Endodermal cell (in vitro differentiated cells): ENCODE measurements at regions not wholly inside any gene's neighbourhood (a gene's known extent, or its start where the extent isn't known, plus 50 kb on each side); places are given as distances from the start of the nearest gene placed in this dataset.

ENCODE experiments used
- DNase-seq: peaks from one replicate; pipeline ENCODE4 v3.0.0-alpha.2; 2017
- H3K27ac ChIP-seq: 2 replicates; pipeline ENCODE4 v1.5.1; 2013; ENCODE audit warnings: mild to moderate bottlenecking, low read depth, low read length, moderate library complexity
- H3K27me3 ChIP-seq: 2 replicates; pipeline ENCODE4 v1.6.1; 2013; ENCODE audit warnings: mild to moderate bottlenecking, low read length, moderate library complexity; ENCODE audit not compliant: insufficient read depth, control insufficient read depth, poor library complexity, severe bottlenecking
- H3K36me3 ChIP-seq: 2 replicates; pipeline ENCODE4 v1.7.0; 2013; ENCODE audit warnings: mild to moderate bottlenecking, low read length, moderate library complexity; ENCODE audit not compliant: control insufficient read depth, insufficient read depth
- H3K4me1 ChIP-seq: one replicate; pipeline ENCODE4 v1.7.0; 2013; ENCODE audit warnings: low read length; ENCODE audit not compliant: control insufficient read depth, insufficient read depth
- H3K4me3 ChIP-seq: 2 replicates; pipeline ENCODE4 v1.5.1; 2013; ENCODE audit warnings: mild to moderate bottlenecking, low read length, moderate library complexity
- H3K9ac ChIP-seq: 2 replicates; pipeline ENCODE4 v1.6.1; 2013; ENCODE audit warnings: mild to moderate bottlenecking, low read length, moderate library complexity; ENCODE audit not compliant: poor library complexity, severe bottlenecking; ENCODE audit errors: extremely low read depth
- H3K9me3 ChIP-seq: 2 replicates; pipeline ENCODE4 v1.6.1; 2013; ENCODE audit warnings: mild to moderate bottlenecking, low read length, moderate library complexity; ENCODE audit not compliant: control insufficient read depth
- H3K27ac Mint-ChIP-seq: 2 replicates; pipeline ENCODE4 v1.8.0; 2020; ENCODE audit warnings: mixed read lengths
- H3K27me3 Mint-ChIP-seq: 2 replicates; pipeline ENCODE4 v1.8.0; 2021; ENCODE audit warnings: mild to moderate bottlenecking, mixed read lengths; ENCODE audit not compliant: insufficient read depth
- H3K36me3 Mint-ChIP-seq: 2 replicates; pipeline ENCODE4 v1.8.0; 2020; ENCODE audit warnings: low read depth, mixed read lengths
- H3K4me1 Mint-ChIP-seq: 2 replicates; pipeline ENCODE4 v1.8.0; 2020; ENCODE audit warnings: mixed read lengths
- H3K4me3 Mint-ChIP-seq: 2 replicates; pipeline ENCODE4 v1.8.0; 2020; ENCODE audit warnings: mild to moderate bottlenecking, moderate library complexity, mixed read lengths
- H3K9me3 Mint-ChIP-seq: 2 replicates; pipeline ENCODE4 v1.8.0; 2020; ENCODE audit warnings: mild to moderate bottlenecking, mixed read lengths
- WGBS, 2 experiments: methylation state at CpG; one replicate each; pipeline versions ENCODE4 v1.1.5 to v1.1.7; 2013; ENCODE audit warnings: missing lambda C conversion rate in 2 of 2, mixed read lengths in 1 of 2; ENCODE audit not compliant: insufficient coverage in 1 of 2, insufficient read length in 1 of 2; 5-methylcytosine and 5-hydroxymethylcytosine counted together
- TF ChIP-seq, protein P1 (sequence below): fragments of 200-600 bp; sonication (generic); conservative IDR thresholded peaks from 2 replicates; pipeline ENCODE4 v1.5.0; 2021; ENCODE audit warnings: antibody characterized with exemption, mild to moderate bottlenecking

DNA sequence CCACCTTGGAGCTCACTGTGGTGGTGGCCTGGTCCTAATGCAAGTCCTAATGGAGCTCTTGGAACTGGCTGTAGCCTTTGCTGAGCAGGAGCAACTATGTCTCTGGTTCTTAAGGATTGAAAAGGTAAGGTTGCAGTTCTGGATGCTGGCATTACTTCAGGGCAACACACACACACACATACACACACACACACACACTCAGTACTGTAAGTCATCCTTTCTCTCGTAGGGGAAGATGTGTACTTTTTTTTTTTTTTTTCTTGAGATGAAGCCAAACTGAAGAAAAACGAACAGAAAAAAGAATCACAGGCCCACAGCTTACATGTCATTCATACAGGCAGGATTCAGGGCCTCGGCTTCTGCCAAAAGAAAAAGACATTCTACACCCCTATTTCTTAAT, 81.1 kb upstream of the RPS23 start:
- Histone ChIP-seq H3K4me1 (no peaks in the 10 kb centered on the region), H3K9me3 (no peaks in the 10 kb centered on the region), H3K4me3 (no peak overlapping the region), H3K27me3 (no peaks in the 10 kb centered on the region), H3K36me3 (no peaks in the 10 kb centered on the region), H3K9ac (no peak overlapping the region), H3K27ac (no peak overlapping the region)
- no peak overlapping the region for H3K27ac Mint-ChIP-seq
- DNase-seq: no peak
- H3K4me3 Mint-ChIP-seq: no peak overlapping the region
- no peaks in the 10 kb centered on the region for H3K36me3 Mint-ChIP-seq
- TF ChIP-seq, protein P1, sequence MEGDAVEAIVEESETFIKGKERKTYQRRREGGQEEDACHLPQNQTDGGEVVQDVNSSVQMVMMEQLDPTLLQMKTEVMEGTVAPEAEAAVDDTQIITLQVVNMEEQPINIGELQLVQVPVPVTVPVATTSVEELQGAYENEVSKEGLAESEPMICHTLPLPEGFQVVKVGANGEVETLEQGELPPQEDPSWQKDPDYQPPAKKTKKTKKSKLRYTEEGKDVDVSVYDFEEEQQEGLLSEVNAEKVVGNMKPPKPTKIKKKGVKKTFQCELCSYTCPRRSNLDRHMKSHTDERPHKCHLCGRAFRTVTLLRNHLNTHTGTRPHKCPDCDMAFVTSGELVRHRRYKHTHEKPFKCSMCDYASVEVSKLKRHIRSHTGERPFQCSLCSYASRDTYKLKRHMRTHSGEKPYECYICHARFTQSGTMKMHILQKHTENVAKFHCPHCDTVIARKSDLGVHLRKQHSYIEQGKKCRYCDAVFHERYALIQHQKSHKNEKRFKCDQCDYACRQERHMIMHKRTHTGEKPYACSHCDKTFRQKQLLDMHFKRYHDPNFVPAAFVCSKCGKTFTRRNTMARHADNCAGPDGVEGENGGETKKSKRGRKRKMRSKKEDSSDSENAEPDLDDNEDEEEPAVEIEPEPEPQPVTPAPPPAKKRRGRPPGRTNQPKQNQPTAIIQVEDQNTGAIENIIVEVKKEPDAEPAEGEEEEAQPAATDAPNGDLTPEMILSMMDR: no peak
- WGBS, 2 experiments: 69 to 92% methylated on average over 2 to 3 of the region's 3 CpGs
- H3K27me3 Mint-ChIP-seq: no peaks in the 10 kb centered on the region
- peaks cover 12% of the 10 kb centered on the region for H3K4me1 Mint-ChIP-seq
- H3K9me3 Mint-ChIP-seq: no peaks in the 10 kb centered on the region

DNA sequence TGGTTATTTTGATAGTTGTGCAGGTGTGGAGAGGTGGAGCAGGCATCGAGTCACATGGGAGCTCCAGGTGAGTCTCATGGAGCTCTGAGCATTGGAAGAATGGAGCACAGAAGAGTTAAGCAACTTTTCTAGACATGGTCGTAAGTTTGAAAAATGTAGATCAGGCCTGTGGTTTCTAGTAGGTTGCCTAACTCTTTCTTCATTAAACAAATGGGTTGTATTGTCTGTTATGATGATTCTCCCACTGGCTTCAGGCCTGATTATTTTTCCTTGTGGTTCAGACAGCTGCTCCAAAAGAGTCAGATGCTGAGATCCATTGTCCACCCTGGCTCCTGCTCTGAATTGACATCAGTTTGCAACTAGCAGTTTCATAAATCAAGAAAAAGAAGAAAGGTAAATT, 80.3 kb upstream of the RPS23 start:
- H3K27ac ChIP-seq: no peak overlapping the region
- Mint-ChIP-seq H3K4me1 (peaks cover 12% of the 10 kb centered on the region), H3K27ac (no peak overlapping the region), H3K36me3 (no peaks in the 10 kb centered on the region), H3K9me3 (no peaks in the 10 kb centered on the region), H3K4me3 (no peak overlapping the region), H3K27me3 (no peaks in the 10 kb centered on the region)
- WGBS, 2 experiments: 93 to 100% methylated on average over 2 of the region's 2 CpGs
- H3K9ac ChIP-seq: no peak overlapping the region
- TF ChIP-seq, protein P1: no peak
- no peak for DNase-seq
- no peaks in the 10 kb centered on the region for H3K4me1 ChIP-seq
- no peaks in the 10 kb centered on the region for H3K9me3 ChIP-seq
- no peaks in the 10 kb centered on the region for H3K27me3 ChIP-seq
- no peaks in the 10 kb centered on the region for H3K36me3 ChIP-seq
- H3K4me3 ChIP-seq: no peak overlapping the region

DNA sequence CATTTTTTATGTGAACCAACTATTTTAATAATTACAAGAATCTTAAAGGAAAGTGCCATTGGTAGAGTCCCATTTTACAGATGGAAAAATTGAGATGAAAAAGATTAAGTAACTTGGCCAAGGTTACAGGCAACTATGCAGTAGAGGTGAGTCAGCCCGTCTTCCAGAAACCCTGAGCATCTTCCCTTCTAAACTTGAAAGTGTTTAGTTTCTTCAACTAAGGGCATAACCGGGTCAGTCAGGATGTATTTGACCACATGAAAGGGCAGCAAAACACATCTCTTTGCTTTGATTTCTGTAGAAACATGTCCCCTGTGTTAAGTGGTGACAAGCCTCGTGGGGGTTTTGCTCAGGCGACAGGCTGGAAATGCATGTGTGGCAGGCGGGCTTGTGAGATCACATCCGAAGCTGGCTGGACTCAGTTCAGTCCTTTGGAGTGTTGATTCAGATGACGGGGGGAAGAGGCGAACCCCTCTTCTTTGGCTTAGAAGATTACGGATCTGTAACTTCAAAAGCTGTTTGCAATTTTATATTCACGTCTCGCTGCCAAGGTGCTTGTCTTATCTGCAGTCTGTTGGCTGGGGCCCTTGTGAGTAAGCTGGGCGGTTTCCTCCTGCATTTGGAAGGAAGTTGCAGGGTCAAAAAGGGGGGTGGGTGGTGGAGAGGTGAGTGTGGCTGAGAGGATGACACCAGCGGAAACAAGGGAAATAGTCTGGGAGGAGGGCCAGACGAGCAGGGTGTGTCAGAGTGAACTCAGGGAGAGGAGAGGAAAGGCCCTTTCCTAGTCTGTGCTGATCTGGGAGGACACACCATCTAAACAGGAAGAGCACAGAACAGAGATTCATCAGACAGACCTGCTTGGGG, 78.9 kb upstream of the RPS23 start:
- no peak overlapping the region for H3K27ac Mint-ChIP-seq
- no peaks in the 10 kb centered on the region for H3K27me3 Mint-ChIP-seq
- TF ChIP-seq, protein P1: no peak
- Histone ChIP-seq H3K9ac (no peak overlapping the region), H3K27ac (no peak overlapping the region), H3K9me3 (no peaks in the 10 kb centered on the region), H3K27me3 (no peaks in the 10 kb centered on the region), H3K4me3 (no peak overlapping the region), H3K36me3 (no peaks in the 10 kb centered on the region), H3K4me1 (no peaks in the 10 kb centered on the region)
- H3K4me3 Mint-ChIP-seq: no peak overlapping the region
- peaks cover 12% of the 10 kb centered on the region for H3K4me1 Mint-ChIP-seq
- H3K9me3 Mint-ChIP-seq: no peaks in the 10 kb centered on the region
- H3K36me3 Mint-ChIP-seq: no peaks in the 10 kb centered on the region
- DNase-seq: peak; percentile 65
- WGBS, 2 experiments: 86 to 92% methylated on average over 10 to 14 of the region's 14 CpGs
